HG03159 (cell line): ENCODE measurements at regions not wholly inside any gene's neighbourhood (a gene's known extent, or its start where the extent isn't known, plus 50 kb on each side); places are given as distances from the start of the nearest gene placed in this dataset.

Source experiments
- ATAC-seq: cut with Tn5 transposase; IDR thresholded peaks from one replicate; pipeline ENCODE4 v1.9.1; 2021; ENCODE audit warnings: mild to moderate bottlenecking, moderate library complexity; ENCODE audit not compliant: unreplicated experiment

GRCh38 chr2:122883849-122884248 lies 1128.4 kb downstream of the TSN start:
- no peak for ATAC-seq

- ATAC-seq, result no peak
Measured at GRCh38 chr2:122884889-122885288, 1129.4 kb downstream of the TSN start.

GRCh38 chr2:122885436-122885835 lies 1130.0 kb downstream of the TSN start:
- no peak for ATAC-seq

- no peak for ATAC-seq
Measured at GRCh38 chr2:122886479-122887145, 1131.2 kb downstream of the TSN start.

- no peak for ATAC-seq
Measured at GRCh38 chr2:122899614-122900013, 1125.5 kb upstream of the CNTNAP5 start.

GRCh38 chr2:122905431-122905830 lies 1119.7 kb upstream of the CNTNAP5 start:
- ATAC-seq, result no peak

- no peak for ATAC-seq
Measured at GRCh38 chr2:122908159-122908558, 1116.9 kb upstream of the CNTNAP5 start.

- no peak for ATAC-seq
Measured at GRCh38 chr2:122927197-122927596, 1097.9 kb upstream of the CNTNAP5 start.

- no peak for ATAC-seq
Measured at GRCh38 chr2:122927710-122928557, 1097.2 kb upstream of the CNTNAP5 start.

GRCh38 chr2:122929347-122929746 lies 1095.7 kb upstream of the CNTNAP5 start:
- no peak for ATAC-seq

- no peak for ATAC-seq
Measured at GRCh38 chr2:122935506-122935905, 1089.6 kb upstream of the CNTNAP5 start.

GRCh38 chr2:122939796-122940195 lies 1085.3 kb upstream of the CNTNAP5 start:
- ATAC-seq, result no peak

- ATAC-seq, result no peak
Measured at GRCh38 chr2:122949523-122949922, 1075.6 kb upstream of the CNTNAP5 start.

- ATAC-seq, result no peak
Measured at GRCh38 chr2:122955776-122956175, 1069.3 kb upstream of the CNTNAP5 start.

GRCh38 chr2:122960759-122961641 lies 1064.1 kb upstream of the CNTNAP5 start:
- no peak for ATAC-seq

GRCh38 chr2:122966461-122966860 lies 1058.6 kb upstream of the CNTNAP5 start:
- ATAC-seq, result no peak

- ATAC-seq, result no peak
Measured at GRCh38 chr2:122977580-122977979, 1047.5 kb upstream of the CNTNAP5 start.

GRCh38 chr2:122980671-122981070 lies 1044.4 kb upstream of the CNTNAP5 start:
- ATAC-seq, result no peak

- ATAC-seq, result no peak
Measured at GRCh38 chr2:122982936-122983335, 1042.2 kb upstream of the CNTNAP5 start.

GRCh38 chr2:122988395-122989221 lies 1036.5 kb upstream of the CNTNAP5 start:
- no peak for ATAC-seq
